ENCODE measurements at regions not wholly inside any gene's neighbourhood (a gene's known extent, or its start where the extent isn't known, plus 50 kb on each side); places are given as distances from the start of the nearest gene placed in this dataset.

- ChIA-PET CTCF (no interaction called here), POLR2A (ENCODE audit: low non-redundant PET) (no interaction called here)
- no peak for DNase-seq (ENCODE audit: low spot score)
Observed at GRCh38 chr6:169862892-169863525, 111.6 kb downstream of the ERMARD start.

GRCh38 chr6:169862043-169862891 is 110.8 kb downstream of the ERMARD start:
- POLR2A ChIA-PET (ENCODE audit: low non-redundant PET): no interaction called here
- DNase-seq (ENCODE audit: low spot score): no peak
- CTCF ChIA-PET: interaction anchor here (0.6 kb wide), 1 partner anchor 440 kb away, joined by 3 read pairs; no protein-coding TSS in a partner anchor
- TF ChIP-seq CTCF (conservative IDR thresholded peaks at IDR 0.05; ENCODE audit: low read depth): no peak
- no peak overlapping the region for H3K27ac ChIP-seq

More at GRCh38 chr6:169862892-169863525, 111.6 kb downstream of the ERMARD start:
- TF ChIP-seq CTCF (conservative IDR thresholded peaks at IDR 0.05; ENCODE audit: low read depth): no peak
- H3K27ac ChIP-seq: no peak overlapping the region

DNA sequence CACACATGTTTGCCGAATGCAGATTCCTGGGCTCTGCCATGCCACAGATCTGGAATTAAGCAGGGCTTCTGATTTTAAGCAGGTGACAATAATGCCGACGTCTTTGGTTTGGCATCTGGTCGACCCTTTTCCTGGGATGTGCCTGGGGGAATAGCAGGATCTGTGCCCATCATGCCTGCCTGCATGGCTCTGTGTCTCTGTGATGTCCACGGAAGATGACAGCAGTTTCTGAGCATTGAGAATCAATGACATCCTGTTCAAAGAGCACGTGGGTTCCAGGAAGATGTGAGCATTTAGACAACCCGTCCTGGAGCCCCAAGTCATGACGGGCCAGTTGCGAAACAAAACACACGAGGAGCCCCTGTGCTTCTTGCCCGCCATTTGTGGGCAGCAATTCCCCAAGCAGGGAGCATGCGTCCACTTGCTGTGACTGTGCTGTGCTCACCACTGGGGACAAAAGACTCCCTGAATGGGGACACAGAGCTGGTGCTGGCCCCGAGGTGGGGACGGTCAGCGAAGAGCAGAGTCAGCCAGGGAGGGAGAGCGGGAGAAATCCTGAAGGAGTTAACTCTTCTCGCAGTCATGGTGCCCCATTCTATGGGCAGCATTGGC is 110.1 kb downstream of the ERMARD start:
- no peak for TF ChIP-seq CTCF (conservative IDR thresholded peaks at IDR 0.05; ENCODE audit: low read depth)
- ChIA-PET CTCF (no interaction called here), POLR2A (ENCODE audit: low non-redundant PET) (no interaction called here)
- H3K27ac ChIP-seq: no peak overlapping the region
- DNase-seq (ENCODE audit: low spot score): no peak

DNA sequence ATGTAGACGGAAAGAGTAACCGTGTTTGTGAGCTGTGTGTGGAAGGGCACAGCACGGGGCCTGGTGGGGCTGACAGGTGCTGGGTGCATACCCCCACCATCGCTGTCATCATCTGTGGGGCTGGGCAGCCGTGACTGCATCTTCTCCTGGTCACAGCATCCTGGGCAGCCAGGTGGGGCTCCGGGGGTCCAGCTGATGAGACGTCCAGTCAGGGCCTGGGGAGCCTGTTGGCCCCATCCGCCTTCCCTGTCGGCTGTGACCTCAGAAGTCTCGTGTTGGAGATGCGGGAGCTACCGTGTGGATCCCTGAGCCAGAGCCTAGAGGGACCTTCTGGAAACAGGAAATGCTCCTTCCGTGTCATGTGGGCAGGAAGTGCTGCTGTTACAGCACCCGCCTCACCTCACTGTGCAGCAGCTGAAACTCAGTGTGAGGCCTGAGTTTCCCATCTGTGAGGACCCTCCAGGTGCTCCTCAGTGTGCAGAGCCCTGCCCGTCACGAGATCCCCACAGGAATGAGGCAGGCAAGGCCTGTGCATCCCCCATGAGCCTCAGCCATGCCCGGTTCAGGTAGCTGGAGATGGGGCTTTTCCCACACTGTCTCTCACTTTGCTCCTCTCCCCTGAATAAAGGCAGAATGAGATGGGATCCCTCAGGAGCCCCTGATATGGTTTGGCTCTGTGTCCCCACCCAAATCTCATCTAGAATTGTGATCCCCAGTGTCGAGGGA is 108.7 kb downstream of the ERMARD start:
- TF ChIP-seq CTCF (conservative IDR thresholded peaks at IDR 0.05; ENCODE audit: low read depth): no peak
- ChIA-PET CTCF (interaction anchor here (0.8 kb wide), 1 partner anchor 10 kb away, joined by 4 read pairs; no protein-coding TSS in a partner anchor), POLR2A (ENCODE audit: low non-redundant PET) (no interaction called here)
- no peak overlapping the region for H3K27ac ChIP-seq
- DNase-seq (ENCODE audit: low spot score): no peak

DNA sequence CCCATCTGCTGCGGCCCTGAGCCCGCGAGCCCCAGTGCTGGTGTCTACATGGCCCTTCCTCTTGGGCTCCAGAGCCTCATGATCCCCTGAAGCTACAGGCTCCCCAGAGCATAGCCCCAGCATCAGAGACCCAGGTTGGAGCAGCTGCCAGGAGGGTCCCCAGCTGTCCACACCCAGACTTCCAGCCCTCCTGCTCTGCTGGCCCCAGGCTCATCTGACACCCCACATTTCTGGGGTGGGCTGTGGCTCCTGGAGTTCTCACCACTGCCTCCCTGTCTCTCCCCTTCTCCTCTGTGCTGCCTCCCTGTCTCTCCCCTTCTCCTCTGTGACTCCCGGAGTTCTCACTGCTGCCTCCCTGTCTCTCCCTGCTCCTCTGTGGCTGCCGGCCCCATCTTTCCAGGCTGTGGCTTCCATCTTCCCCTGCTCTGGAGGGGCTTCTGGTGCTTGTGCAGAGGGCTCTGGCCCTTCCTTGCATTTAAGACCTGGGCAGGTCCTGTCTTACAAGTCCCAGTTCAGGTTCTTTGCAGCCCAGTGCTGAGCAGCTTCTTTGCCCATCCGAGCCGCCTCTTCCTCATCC is 108.1 kb downstream of the ERMARD start:
- no peak for DNase-seq (ENCODE audit: low spot score)
- ChIA-PET POLR2A (ENCODE audit: low non-redundant PET) (no interaction called here), CTCF (no interaction called here)
- no peak for TF ChIP-seq CTCF (conservative IDR thresholded peaks at IDR 0.05; ENCODE audit: low read depth)
- no peak overlapping the region for H3K27ac ChIP-seq

DNA sequence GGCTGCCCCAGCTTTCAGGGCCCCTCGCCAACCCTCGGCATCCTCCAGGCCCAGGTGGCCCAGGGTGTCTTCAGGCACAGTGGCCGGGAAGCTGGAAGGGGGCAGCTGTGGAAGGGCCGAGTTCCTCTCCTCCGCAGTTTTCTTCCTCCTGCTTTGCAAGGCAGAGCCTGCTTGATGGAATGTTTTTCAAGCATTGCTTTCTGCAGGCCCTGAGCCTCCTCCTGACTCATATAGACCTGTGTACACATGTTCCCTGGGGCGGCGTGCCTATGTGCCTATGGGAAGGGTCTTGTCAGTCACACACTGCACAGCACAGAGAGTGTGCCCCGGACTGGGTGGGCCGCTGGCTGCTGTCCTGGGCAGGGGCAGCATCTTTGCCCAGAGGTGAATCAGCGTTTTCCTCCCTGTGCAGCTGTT is 107.5 kb downstream of the ERMARD start:
- TF ChIP-seq CTCF (conservative IDR thresholded peaks at IDR 0.05; ENCODE audit: low read depth): no peak
- H3K27ac ChIP-seq: no peak overlapping the region
- DNase-seq (ENCODE audit: low spot score): no peak
- CTCF ChIA-PET: no interaction called here
- POLR2A ChIA-PET (ENCODE audit: low non-redundant PET): no interaction called here

All from RWPE1 (cell line).